ENCODE measurements at regions not wholly inside any gene's neighbourhood (a gene's known extent, or its start where the extent isn't known, plus 50 kb on each side); places are given as distances from the start of the nearest gene placed in this dataset.
A peak's percentile ranks its signal among the peaks of the same experiment; 100 is the strongest.

DNA sequence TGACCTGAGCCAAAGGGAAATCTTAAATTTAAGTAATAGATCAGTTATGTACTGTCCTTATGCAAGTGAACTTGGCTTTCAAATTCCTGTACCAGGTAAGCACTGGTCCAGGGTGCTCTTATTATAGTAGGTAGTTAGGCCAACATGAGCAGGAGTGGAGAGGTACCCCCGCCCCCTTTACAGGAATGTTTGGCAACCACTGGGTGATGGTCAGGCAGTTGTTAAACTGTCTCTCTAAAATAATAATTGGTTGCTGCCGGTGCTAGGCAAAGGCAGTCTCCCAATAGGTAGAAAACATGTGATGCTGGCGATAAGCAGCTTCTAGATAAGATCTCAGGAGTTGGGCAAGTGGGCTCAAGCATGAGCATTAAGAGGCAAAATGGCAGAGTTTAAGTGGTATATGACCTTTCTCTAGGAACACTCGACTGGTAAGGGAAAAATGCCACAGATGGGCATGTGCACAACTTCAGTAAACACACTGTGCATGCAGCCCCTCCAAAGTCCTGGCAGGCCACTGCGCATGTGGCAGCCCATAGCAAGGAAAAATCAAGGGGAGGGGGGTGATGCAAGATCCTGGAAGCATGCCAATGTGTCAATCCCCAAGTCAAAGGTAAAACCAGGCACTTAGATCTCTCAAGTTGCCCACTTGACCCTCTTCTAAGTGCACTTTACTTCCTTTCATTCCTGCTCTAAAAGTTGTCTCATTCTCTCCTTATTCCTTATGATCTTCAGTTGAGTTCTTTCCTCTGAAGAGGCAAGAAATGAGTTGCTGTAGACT is 1239.7 kb downstream of the C4orf33 start:
- Histone ChIP-seq H3K79me2 (ENCODE audit: control insufficient read depth, insufficient read depth, low read length) (no peaks in the 10 kb centered on the region), H3K36me3 (ENCODE audit: control insufficient read depth, insufficient read depth, low read length) (no peaks in the 10 kb centered on the region), H3K9me3 (ENCODE audit: control insufficient read depth, insufficient read depth, low read depth, low read length) (no peaks in the 10 kb centered on the region)

DNA sequence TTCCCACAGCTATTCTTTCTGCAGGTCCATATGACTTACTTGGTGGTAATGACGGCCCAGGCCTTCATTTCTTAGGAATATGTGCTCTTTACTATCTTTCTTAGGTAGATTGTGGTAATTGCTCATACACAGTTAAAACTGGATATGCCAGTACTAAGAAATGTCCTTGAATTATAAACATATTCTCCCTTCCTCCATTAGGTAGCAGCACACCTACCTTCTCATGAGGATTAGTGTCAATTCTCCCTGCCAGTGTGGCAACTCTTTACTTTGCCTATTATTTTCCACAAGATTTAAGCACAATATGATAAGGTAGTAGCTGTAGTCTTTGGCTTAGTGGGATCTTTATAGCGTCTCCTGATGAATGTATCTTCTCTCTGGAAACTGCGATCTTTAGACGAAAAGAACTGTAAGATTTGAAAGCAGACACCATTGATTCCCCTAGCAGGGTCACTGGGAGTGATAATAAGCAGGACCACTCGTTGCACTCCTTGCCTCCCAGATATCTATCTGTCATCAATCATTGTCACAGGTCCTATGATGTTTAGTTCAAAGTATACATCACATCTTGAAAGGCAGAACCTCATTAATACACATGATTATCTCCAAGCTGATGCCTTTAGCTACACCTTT is 1240.7 kb downstream of the C4orf33 start:
- H3K27me3 ChIP-seq (ENCODE audit: control insufficient read depth, insufficient read depth, low read length) = no peaks in the 10 kb centered on the region
- no peaks in the 10 kb centered on the region for H4K20me1 ChIP-seq (ENCODE audit: control insufficient read depth, extremely low read depth, insufficient read depth, low read length)
- no peaks in the 10 kb centered on the region for H3K4me1 ChIP-seq (ENCODE audit: control insufficient read depth, extremely low read depth, insufficient read depth, low read length)
- no peak overlapping the region for H3K4me2 ChIP-seq (ENCODE audit: extremely low read depth, insufficient read depth, low read length)
- H3K9ac ChIP-seq (ENCODE audit: insufficient read depth, low read length) = no peak overlapping the region
- no peaks in the 10 kb centered on the region for H3K79me2 ChIP-seq (ENCODE audit: control insufficient read depth, insufficient read depth, low read length)
- TF ChIP-seq, protein P1, sequence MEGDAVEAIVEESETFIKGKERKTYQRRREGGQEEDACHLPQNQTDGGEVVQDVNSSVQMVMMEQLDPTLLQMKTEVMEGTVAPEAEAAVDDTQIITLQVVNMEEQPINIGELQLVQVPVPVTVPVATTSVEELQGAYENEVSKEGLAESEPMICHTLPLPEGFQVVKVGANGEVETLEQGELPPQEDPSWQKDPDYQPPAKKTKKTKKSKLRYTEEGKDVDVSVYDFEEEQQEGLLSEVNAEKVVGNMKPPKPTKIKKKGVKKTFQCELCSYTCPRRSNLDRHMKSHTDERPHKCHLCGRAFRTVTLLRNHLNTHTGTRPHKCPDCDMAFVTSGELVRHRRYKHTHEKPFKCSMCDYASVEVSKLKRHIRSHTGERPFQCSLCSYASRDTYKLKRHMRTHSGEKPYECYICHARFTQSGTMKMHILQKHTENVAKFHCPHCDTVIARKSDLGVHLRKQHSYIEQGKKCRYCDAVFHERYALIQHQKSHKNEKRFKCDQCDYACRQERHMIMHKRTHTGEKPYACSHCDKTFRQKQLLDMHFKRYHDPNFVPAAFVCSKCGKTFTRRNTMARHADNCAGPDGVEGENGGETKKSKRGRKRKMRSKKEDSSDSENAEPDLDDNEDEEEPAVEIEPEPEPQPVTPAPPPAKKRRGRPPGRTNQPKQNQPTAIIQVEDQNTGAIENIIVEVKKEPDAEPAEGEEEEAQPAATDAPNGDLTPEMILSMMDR (conservative IDR thresholded peaks at IDR 0.05 in 1 of 2, IDR thresholded peaks at IDR 0.05 in 1 of 2; ENCODE audit: low read depth in 1 of 2, low read length in 2 of 2) = peak; percentile 58 to 68
- TF ChIP-seq EZH2 (IDR thresholded peaks at IDR 0.05; ENCODE audit: low read length, missing control alignments) = no peak
- no peak overlapping the region for H3K4me3 ChIP-seq (replicated peaks in 1 of 4; ENCODE audit: control extremely low read depth in 1 of 4, insufficient read depth in 1 of 4, low read depth in 3 of 4, low read length in 4 of 4)
- no peaks in the 10 kb centered on the region for H3K36me3 ChIP-seq (ENCODE audit: control insufficient read depth, insufficient read depth, low read length)
- no peak overlapping the region for H3K27ac ChIP-seq (ENCODE audit: insufficient read depth, low read length)
- H2AFZ ChIP-seq (ENCODE audit: low read length) = no peak overlapping the region
- H3K9me3 ChIP-seq (ENCODE audit: control insufficient read depth, insufficient read depth, low read depth, low read length) = no peaks in the 10 kb centered on the region
- DNase-seq (ENCODE audit: low read depth in 2 of 2) = peak; percentile 19 to 45

More for the DNA sequence above, 1239.7 kb downstream of the C4orf33 start:
- Histone ChIP-seq H3K27me3 (ENCODE audit: control insufficient read depth, insufficient read depth, low read length) (no peaks in the 10 kb centered on the region), H3K27ac (ENCODE audit: insufficient read depth, low read length) (no peak overlapping the region), H3K4me3 (replicated peaks in 1 of 4; ENCODE audit: control extremely low read depth in 1 of 4, insufficient read depth in 1 of 4, low read depth in 3 of 4, low read length in 4 of 4) (no peak overlapping the region), H2AFZ (ENCODE audit: low read length) (no peak overlapping the region), H3K9ac (ENCODE audit: insufficient read depth, low read length) (no peak overlapping the region), H3K4me2 (ENCODE audit: extremely low read depth, insufficient read depth, low read length) (no peak overlapping the region), H4K20me1 (ENCODE audit: control insufficient read depth, extremely low read depth, insufficient read depth, low read length) (no peaks in the 10 kb centered on the region), H3K4me1 (ENCODE audit: control insufficient read depth, extremely low read depth, insufficient read depth, low read length) (no peaks in the 10 kb centered on the region)
- no peak for DNase-seq (ENCODE audit: low read depth in 2 of 2)
- no peak for TF ChIP-seq EZH2 (IDR thresholded peaks at IDR 0.05; ENCODE audit: low read length, missing control alignments)
- TF ChIP-seq, protein P1 (conservative IDR thresholded peaks at IDR 0.05 in 1 of 2, IDR thresholded peaks at IDR 0.05 in 1 of 2; ENCODE audit: low read depth in 1 of 2, low read length in 2 of 2) = no peak

DNA sequence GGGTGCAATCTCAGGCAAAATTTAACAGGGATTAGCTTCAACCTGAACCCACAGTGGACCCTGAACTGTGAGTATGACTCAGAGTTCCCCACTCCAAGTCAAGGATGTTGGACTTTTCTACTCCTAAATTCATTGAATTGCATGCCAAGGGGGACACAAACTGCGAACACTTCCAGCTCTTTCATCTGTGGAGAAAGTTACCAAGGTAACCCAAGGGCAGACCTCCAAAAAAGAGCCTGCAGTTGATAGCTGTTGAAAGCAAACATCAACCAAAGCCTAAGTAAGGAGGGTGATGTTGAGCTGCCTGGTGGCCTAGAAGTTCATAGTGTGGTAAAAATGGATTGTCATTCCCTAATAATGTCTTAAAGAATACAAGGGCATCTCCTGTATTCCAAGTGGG is 1242.9 kb downstream of the C4orf33 start:
- Histone ChIP-seq H3K27ac (ENCODE audit: insufficient read depth, low read length) (no peak overlapping the region), H3K9ac (ENCODE audit: insufficient read depth, low read length) (no peak overlapping the region), H3K9me3 (ENCODE audit: control insufficient read depth, insufficient read depth, low read depth, low read length) (no peaks in the 10 kb centered on the region), H3K4me1 (ENCODE audit: control insufficient read depth, extremely low read depth, insufficient read depth, low read length) (no peaks in the 10 kb centered on the region), H3K36me3 (ENCODE audit: control insufficient read depth, insufficient read depth, low read length) (no peaks in the 10 kb centered on the region), H3K4me2 (ENCODE audit: extremely low read depth, insufficient read depth, low read length) (no peak overlapping the region), H2AFZ (ENCODE audit: low read length) (no peak overlapping the region), H3K27me3 (ENCODE audit: control insufficient read depth, insufficient read depth, low read length) (no peaks in the 10 kb centered on the region), H3K79me2 (ENCODE audit: control insufficient read depth, insufficient read depth, low read length) (no peaks in the 10 kb centered on the region), H3K4me3 (replicated peaks in 1 of 4; ENCODE audit: control extremely low read depth in 1 of 4, insufficient read depth in 1 of 4, low read depth in 3 of 4, low read length in 4 of 4) (no peak overlapping the region), H4K20me1 (ENCODE audit: control insufficient read depth, extremely low read depth, insufficient read depth, low read length) (no peaks in the 10 kb centered on the region)
- no peak for DNase-seq (ENCODE audit: low read depth in 2 of 2)
- TF ChIP-seq, protein P1 (conservative IDR thresholded peaks at IDR 0.05 in 1 of 2, IDR thresholded peaks at IDR 0.05 in 1 of 2; ENCODE audit: low read depth in 1 of 2, low read length in 2 of 2) = no peak
- no peak for TF ChIP-seq EZH2 (IDR thresholded peaks at IDR 0.05; ENCODE audit: low read length, missing control alignments)

All from fibroblast of lung (primary cell).